ENCODE measurements at regions not wholly inside any gene's neighbourhood (a gene's known extent, or its start where the extent isn't known, plus 50 kb on each side); places are given as distances from the start of the nearest gene placed in this dataset.

GRCh38 chr6:26295691-26296555 is 69.1 kb upstream of the BTN3A2 start:
- DNase-seq = no peak

GRCh38 chr6:26296556-26296856 is 68.5 kb upstream of the BTN3A2 start:
- DNase-seq = no peak

GRCh38 chr6:26296857-26297648 is 67.9 kb upstream of the BTN3A2 start:
- DNase-seq = no peak

- DNase-seq = no peak
Observed at GRCh38 chr6:26299286-26300042, 65.5 kb upstream of the BTN3A2 start.

GRCh38 chr6:26300043-26300331 is 65.0 kb upstream of the BTN3A2 start:
- no peak for DNase-seq

- no peak for DNase-seq
Observed at GRCh38 chr6:26300359-26300758, 64.6 kb upstream of the BTN3A2 start.

- no peak for DNase-seq
Observed at GRCh38 chr6:26300828-26301227, 64.2 kb upstream of the BTN3A2 start.

- DNase-seq = no peak
Observed at GRCh38 chr6:26301638-26302037, 63.4 kb upstream of the BTN3A2 start.

GRCh38 chr6:26302941-26303559 is 61.9 kb upstream of the BTN3A2 start:
- no peak for DNase-seq

- no peak for DNase-seq
Observed at GRCh38 chr6:26304213-26304796, 60.7 kb upstream of the BTN3A2 start.

- peak; percentile 6 for DNase-seq
Observed at GRCh38 chr6:26304797-26305640, 60.0 kb upstream of the BTN3A2 start.

- DNase-seq = no peak
Observed at GRCh38 chr6:26305641-26305969, 59.4 kb upstream of the BTN3A2 start.

GRCh38 chr6:26306232-26306631 is 58.8 kb upstream of the BTN3A2 start:
- DNase-seq = no peak

GRCh38 chr6:26307850-26308249 is 57.1 kb upstream of the BTN3A2 start:
- DNase-seq = no peak

- DNase-seq = no peak
Observed at GRCh38 chr6:26309731-26310142, 55.3 kb upstream of the BTN3A2 start.

GRCh38 chr6:26311012-26311384 is 54.0 kb upstream of the BTN3A2 start:
- no peak for DNase-seq

- DNase-seq = peak; percentile 18
Observed at GRCh38 chr6:26311385-26312095, 53.5 kb upstream of the BTN3A2 start.

- DNase-seq = no peak
Observed at GRCh38 chr6:26312096-26312463, 52.9 kb upstream of the BTN3A2 start.

- peak; percentile 65 for DNase-seq
Observed at GRCh38 chr6:26312501-26313397, 52.2 kb upstream of the BTN3A2 start.

Measured in NCI-H2171 (cell line).